GM12878 (cell line): ENCODE measurements at regions not wholly inside any gene's neighbourhood (a gene's known extent, or its start where the extent isn't known, plus 50 kb on each side); places are given as distances from the start of the nearest gene placed in this dataset.

Source experiments
- ATAC-seq: fragments of 200-7000 bp; cut with Tn5 transposase; 3 replicates; pipeline ENCODE4 v1.9.1; 2020; ENCODE audit warnings: mild to moderate bottlenecking, moderate library complexity
- BruUV-seq: library from RNA; stranded (reverse); fragments of 400-500 nt; replicated peaks from 2 replicates; lab custom pipeline; 2021; lab: Mats Ljungman, UMichigan
- CTCF ChIA-PET: fragments of 300-600 bp; sonication (Branson Sonifier 250); formaldehyde crosslinking; extraction: SDS; loops from one replicate; lab custom pipeline; 2021; ENCODE audit warnings: inconsistent platforms; lab: Yijun Ruan, JAX
- POLR2A ChIA-PET: fragments of 350-600 bp; formaldehyde crosslinking; extraction: SDS; loops from one replicate; lab custom pipeline; 2021; ENCODE audit warnings: inconsistent platforms; lab: Charles Lee
- RAD21 ChIA-PET: fragments of 300-600 bp; sonication (Branson Sonifier 250); formaldehyde crosslinking; loops from one replicate; lab custom pipeline; 2023; ENCODE audit warnings: antibody characterized with exemption; ENCODE audit not compliant: unreplicated experiment; lab: Charles Lee
- SMC1A ChIA-PET: fragments of 300-600 bp; sonication (Branson Sonifier 250); formaldehyde crosslinking; loops from one replicate; lab custom pipeline; 2023; ENCODE audit not compliant: unreplicated experiment, uncharacterized antibody; lab: Charles Lee
- DNase-seq: peaks from one replicate; pipeline ENCODE4 v3.0.0-alpha.2; 2011; ENCODE audit warnings: low read depth, low spot score
- FAIRE-seq: peaks from 3 replicates; lab custom pipeline; 2011; peaks lifted over from hg19 to GRCh38; lab: Jason Lieb, UNC
- H2AFZ ChIP-seq: 2 replicates; pipeline ENCODE4 v1.6.0; 2011; ENCODE audit warnings: low read depth, low read length, control low read depth; ENCODE audit not compliant: control insufficient read depth
- H3K27ac ChIP-seq: 2 replicates; pipeline ENCODE4 v1.5.1; 2011; ENCODE audit warnings: control low read depth; ENCODE audit not compliant: control insufficient read depth, insufficient read depth
- H3K27me3 ChIP-seq, 2 experiments: replicated peaks in 1 of 2; 2 replicates each; pipeline versions ENCODE4 v1.6.0 to v1.6.1; 2011; ENCODE audit warnings: low read length in 1 of 2; ENCODE audit not compliant: control insufficient read depth in 2 of 2, insufficient read depth in 2 of 2
- H3K36me3 ChIP-seq, 2 experiments: 2 replicates each; pipeline ENCODE4 v1.5.1; 2011; ENCODE audit warnings: low read length in 1 of 2; ENCODE audit not compliant: control insufficient read depth in 2 of 2, insufficient read depth in 2 of 2
- H3K4me1 ChIP-seq: 2 replicates; pipeline ENCODE4 v1.6.1; 2011; ENCODE audit warnings: mild to moderate bottlenecking, low read length, moderate library complexity, mixed read lengths; ENCODE audit not compliant: control insufficient read depth, insufficient read depth
- H3K4me2 ChIP-seq: 2 replicates; pipeline ENCODE4 v1.6.0; 2011; ENCODE audit warnings: control low read depth; ENCODE audit not compliant: control insufficient read depth, insufficient read depth
- H3K4me3 ChIP-seq: fragments of 200-600 bp; sonication (generic); 2 replicates; pipeline ENCODE4 v1.5.1; 2016
- H3K79me2 ChIP-seq: 2 replicates; pipeline ENCODE4 v1.6.0; 2011; ENCODE audit warnings: low read length; ENCODE audit not compliant: control insufficient read depth, insufficient read depth
- H3K9ac ChIP-seq: 2 replicates; pipeline ENCODE4 v1.8.0; 2011; ENCODE audit warnings: low read length, control low read depth, mixed read lengths; ENCODE audit not compliant: control insufficient read depth, insufficient read depth
- H3K9me3 ChIP-seq: replicated peaks from 3 replicates; pipeline ENCODE4 v1.5.1; 2011; ENCODE audit warnings: mild to moderate bottlenecking, low read length; ENCODE audit not compliant: control insufficient read depth, insufficient read depth
- H4K20me1 ChIP-seq: 2 replicates; pipeline ENCODE4 v1.6.0; 2011; ENCODE audit not compliant: control insufficient read depth, insufficient read depth
- BCL3 ChIP-seq: IDR thresholded peaks from 2 replicates; pipeline ENCODE4 v1.6.1; 2011; ENCODE audit warnings: borderline replicate concordance, low read depth, mild to moderate bottlenecking, moderate library complexity, low read length; ENCODE audit not compliant: insufficient read depth, poor library complexity, severe bottlenecking
- GABPA ChIP-seq: IDR thresholded peaks from 2 replicates; pipeline ENCODE4 v1.6.1; 2014; ENCODE audit warnings: antibody characterized with exemption, low read depth, mild to moderate bottlenecking, inconsistent platforms
- LARP7 ChIP-seq: fragments of 450-650 bp; IDR thresholded peaks from 2 replicates; pipeline ENCODE4 v1.6.1; 2017; ENCODE audit warnings: mild to moderate bottlenecking
- WGBS: methylation state at CpG from one replicate; pipeline ENCODE4 v1.1.6; 2016; ENCODE audit warnings: low lambda C conversion rate; ENCODE audit not compliant: insufficient replicate concordance, insufficient coverage; ENCODE audit errors: missing lambda C conversion rate; 5-methylcytosine and 5-hydroxymethylcytosine counted together
- in situ Hi-C: fragments of 300-500 bp; cut with MboI; formaldehyde crosslinking; loops from 9 replicates; pipeline ENCODE4 v1.14.3; 2018; ENCODE audit warnings: mixed read lengths
- intact Hi-C: fragments of 100-400 bp; cut with micrococcal nuclease; formaldehyde crosslinking; loops from one replicate; pipeline ENCODE4 v1.14.2; 2022; ENCODE audit not compliant: unreplicated experiment
- TF ChIP-seq, protein P1 (sequence below): IDR thresholded peaks from 2 replicates; pipeline ENCODE4 v1.6.1; 2012; ENCODE audit warnings: low read length, inconsistent platforms

- TF ChIP-seq BCL3: no peak
Observed at GRCh38 chr9:7591501-7591900, 208.1 kb downstream of the DMAC1 start (continued).

GRCh38 chr9:7580568-7580967, 219.0 kb downstream of the DMAC1 start:
- WGBS: 30% methylated on average over 5 of the region's 5 CpGs
- POLR2A ChIA-PET: no interaction called here
- H3K27ac ChIP-seq: no peak overlapping the region
- intact Hi-C loops: no loop called here
- H3K4me3 ChIP-seq: no peak overlapping the region
- SMC1A ChIA-PET: interaction anchor here (0.7 kb wide), 1 partner anchor 165 kb away, joined by 3 read pairs; no protein-coding TSS in a partner anchor
- BruUV-seq: no TSS peak
- RAD21 ChIA-PET: no interaction called here
- no peak overlapping the region for H3K4me2 ChIP-seq
- no peak for FAIRE-seq
- H3K79me2 ChIP-seq: no peaks in the 10 kb centered on the region
- no peaks in the 10 kb centered on the region for H3K9me3 ChIP-seq
- H3K4me1 ChIP-seq: no peaks in the 10 kb centered on the region
- H3K9ac ChIP-seq: no peak overlapping the region
- CTCF ChIA-PET: interaction anchor here (1.3 kb wide), 1 partner anchor 14 kb away, joined by 3 read pairs; no protein-coding TSS in a partner anchor
- no peaks in the 10 kb centered on the region for H3K27me3 ChIP-seq
- TF ChIP-seq LARP7 (no peak), GABPA (no peak)
- TF ChIP-seq, protein P1, sequence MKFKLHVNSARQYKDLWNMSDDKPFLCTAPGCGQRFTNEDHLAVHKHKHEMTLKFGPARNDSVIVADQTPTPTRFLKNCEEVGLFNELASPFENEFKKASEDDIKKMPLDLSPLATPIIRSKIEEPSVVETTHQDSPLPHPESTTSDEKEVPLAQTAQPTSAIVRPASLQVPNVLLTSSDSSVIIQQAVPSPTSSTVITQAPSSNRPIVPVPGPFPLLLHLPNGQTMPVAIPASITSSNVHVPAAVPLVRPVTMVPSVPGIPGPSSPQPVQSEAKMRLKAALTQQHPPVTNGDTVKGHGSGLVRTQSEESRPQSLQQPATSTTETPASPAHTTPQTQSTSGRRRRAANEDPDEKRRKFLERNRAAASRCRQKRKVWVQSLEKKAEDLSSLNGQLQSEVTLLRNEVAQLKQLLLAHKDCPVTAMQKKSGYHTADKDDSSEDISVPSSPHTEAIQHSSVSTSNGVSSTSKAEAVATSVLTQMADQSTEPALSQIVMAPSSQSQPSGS: no peak
- H3K36me3 ChIP-seq: no peaks in the 10 kb centered on the region
- no peak for ATAC-seq
- DNase-seq: no peak
- H4K20me1 ChIP-seq: no peaks in the 10 kb centered on the region
- in situ Hi-C loops: loop anchor here (25.0 kb wide), 1 partner anchor 257 kb away; no protein-coding TSS in a partner anchor
- H2AFZ ChIP-seq: no peak overlapping the region
